Testis (tissue), 2 donors: ENCODE measurements at regions not wholly inside any gene's neighbourhood (a gene's known extent, or its start where the extent isn't known, plus 50 kb on each side); places are given as distances from the start of the nearest gene placed in this dataset.

Experiments
- DNase-seq: peaks from one replicate; pipeline ENCODE4 v3.0.0-alpha.2; 2019
- H3K27ac ChIP-seq, 2 donors: fragments of 200-600 bp; sonication (generic); one replicate each; pipeline ENCODE4 v1.5.1; 2019
- H3K27me3 ChIP-seq: fragments of 200-600 bp; sonication (generic); one replicate; pipeline ENCODE4 v1.5.1; 2019
- H3K36me3 ChIP-seq: fragments of 200-600 bp; sonication (generic); one replicate; pipeline ENCODE4 v1.5.1; 2017; ENCODE audit warnings: low read depth; ENCODE audit errors: missing control alignments
- H3K4me1 ChIP-seq: fragments of 200-600 bp; sonication (generic); one replicate; pipeline ENCODE4 v1.5.1; 2019
- H3K4me3 ChIP-seq, 2 donors: fragments of 200-600 bp; sonication (generic); one replicate each; pipeline ENCODE4 v1.5.1; 2017 to 2019
- H3K9me3 ChIP-seq: fragments of 200-600 bp; sonication (generic); one replicate; pipeline ENCODE4 v1.5.1; 2017
- POLR2A ChIP-seq: fragments of 450-650 bp; IDR thresholded peaks from one replicate; pipeline ENCODE4 v1.6.1; 2017; ENCODE audit warnings: antibody characterized with exemption, mild to moderate bottlenecking, moderate library complexity
- WGBS, 2 donors: methylation state at CpG; one replicate each; pipeline ENCODE4 v1.1.5; 2018; 5-methylcytosine and 5-hydroxymethylcytosine counted together
- intact Hi-C: fragments of 100-400 bp; cut with DNase I; formaldehyde crosslinking; loops from one replicate; pipeline ENCODE4 v1.15.1; 2023; ENCODE audit warnings: low total_unique reads
- TF ChIP-seq, protein P1 (sequence below), 3 experiments: fragments of 450-650 bp in 2 of 3; fragments of 200-600 bp in 1 of 3; sonication (generic) in 1 of 3; IDR thresholded peaks; one replicate each; pipeline ENCODE4 v1.5.1; 2016 to 2019; ENCODE audit warnings: antibody characterized with exemption in 3 of 3, mild to moderate bottlenecking in 2 of 3, moderate library complexity in 1 of 3

DNA sequence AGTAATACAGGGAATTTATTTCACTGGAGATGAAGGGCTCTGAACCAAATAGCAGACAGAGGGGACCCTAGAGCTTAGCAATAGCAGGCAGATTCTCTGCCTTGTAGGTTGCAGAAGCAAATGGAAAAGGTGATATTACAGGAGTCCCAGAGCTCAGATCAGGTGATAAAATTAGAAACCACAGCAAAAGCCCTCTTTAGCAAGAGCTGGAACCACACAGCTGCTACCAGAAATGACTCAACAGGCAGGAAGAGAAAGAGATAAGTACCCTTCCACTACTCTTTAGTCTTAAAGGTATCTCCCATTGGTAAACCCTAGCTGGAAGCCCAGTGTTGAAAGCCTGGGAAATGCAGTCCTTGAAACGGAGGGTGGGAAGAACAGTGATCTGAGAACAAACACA, 535.6 kb upstream of the GHITM start:
- no peaks in the 10 kb centered on the region for H3K9me3 ChIP-seq
- H3K27ac ChIP-seq: no peak overlapping the region
- DNase-seq: no peak
- intact Hi-C loops: no loop called here
- 71 to 80% methylated on average over 1 of the region's 1 CpG for WGBS, 2 donors
- no peak overlapping the region for H3K4me3 ChIP-seq
- no peaks in the 10 kb centered on the region for H3K36me3 ChIP-seq
- no peaks in the 10 kb centered on the region for H3K4me1 ChIP-seq
- TF ChIP-seq, protein P1, sequence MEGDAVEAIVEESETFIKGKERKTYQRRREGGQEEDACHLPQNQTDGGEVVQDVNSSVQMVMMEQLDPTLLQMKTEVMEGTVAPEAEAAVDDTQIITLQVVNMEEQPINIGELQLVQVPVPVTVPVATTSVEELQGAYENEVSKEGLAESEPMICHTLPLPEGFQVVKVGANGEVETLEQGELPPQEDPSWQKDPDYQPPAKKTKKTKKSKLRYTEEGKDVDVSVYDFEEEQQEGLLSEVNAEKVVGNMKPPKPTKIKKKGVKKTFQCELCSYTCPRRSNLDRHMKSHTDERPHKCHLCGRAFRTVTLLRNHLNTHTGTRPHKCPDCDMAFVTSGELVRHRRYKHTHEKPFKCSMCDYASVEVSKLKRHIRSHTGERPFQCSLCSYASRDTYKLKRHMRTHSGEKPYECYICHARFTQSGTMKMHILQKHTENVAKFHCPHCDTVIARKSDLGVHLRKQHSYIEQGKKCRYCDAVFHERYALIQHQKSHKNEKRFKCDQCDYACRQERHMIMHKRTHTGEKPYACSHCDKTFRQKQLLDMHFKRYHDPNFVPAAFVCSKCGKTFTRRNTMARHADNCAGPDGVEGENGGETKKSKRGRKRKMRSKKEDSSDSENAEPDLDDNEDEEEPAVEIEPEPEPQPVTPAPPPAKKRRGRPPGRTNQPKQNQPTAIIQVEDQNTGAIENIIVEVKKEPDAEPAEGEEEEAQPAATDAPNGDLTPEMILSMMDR (IDR thresholded peaks at IDR 0.05): no peak
- no peak for TF ChIP-seq POLR2A
- no peaks in the 10 kb centered on the region for H3K27me3 ChIP-seq

DNA sequence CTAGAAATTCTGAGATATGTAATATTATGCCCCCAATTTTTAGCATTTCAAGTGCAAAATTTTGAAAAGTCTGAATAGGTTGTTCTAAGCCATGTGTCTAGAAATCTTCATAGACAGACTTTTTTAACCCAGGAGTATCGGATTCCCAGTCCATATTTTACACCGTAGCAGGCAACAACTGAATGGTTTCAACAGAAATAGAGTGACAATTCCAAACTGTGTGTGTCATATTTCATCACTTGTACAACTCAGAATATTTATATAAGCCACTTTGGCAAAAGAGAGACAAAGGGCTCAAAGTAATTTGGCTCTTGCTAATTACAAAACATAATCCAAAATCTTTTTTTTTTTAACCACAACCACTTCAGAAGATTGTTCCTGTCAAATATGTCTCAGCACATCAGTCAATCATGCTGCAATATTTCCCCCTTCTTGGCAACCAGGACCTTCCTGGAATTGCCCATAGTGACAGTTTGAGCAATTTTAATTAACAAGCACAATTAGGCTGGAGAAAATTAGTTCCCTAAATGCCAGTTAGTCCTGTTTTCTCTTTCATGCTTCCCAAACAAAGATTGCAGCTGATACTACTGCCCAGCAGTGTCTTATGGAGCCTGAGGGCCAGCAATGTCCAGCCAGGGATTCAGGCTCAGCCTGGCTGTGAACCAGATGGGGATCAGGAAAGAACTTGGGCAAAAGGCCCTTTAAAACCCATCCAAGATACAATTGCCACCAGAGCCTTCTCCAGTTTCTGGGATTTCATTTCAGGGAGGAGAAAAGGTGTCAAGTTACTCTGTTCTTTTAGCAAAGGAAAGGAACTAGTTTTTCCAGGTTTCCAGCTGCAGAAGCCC, 533.3 kb upstream of the GHITM start:
- TF ChIP-seq, protein P1 (IDR thresholded peaks at IDR 0.05): no peak
- no peak for TF ChIP-seq POLR2A
- intact Hi-C loops: no loop called here

DNA sequence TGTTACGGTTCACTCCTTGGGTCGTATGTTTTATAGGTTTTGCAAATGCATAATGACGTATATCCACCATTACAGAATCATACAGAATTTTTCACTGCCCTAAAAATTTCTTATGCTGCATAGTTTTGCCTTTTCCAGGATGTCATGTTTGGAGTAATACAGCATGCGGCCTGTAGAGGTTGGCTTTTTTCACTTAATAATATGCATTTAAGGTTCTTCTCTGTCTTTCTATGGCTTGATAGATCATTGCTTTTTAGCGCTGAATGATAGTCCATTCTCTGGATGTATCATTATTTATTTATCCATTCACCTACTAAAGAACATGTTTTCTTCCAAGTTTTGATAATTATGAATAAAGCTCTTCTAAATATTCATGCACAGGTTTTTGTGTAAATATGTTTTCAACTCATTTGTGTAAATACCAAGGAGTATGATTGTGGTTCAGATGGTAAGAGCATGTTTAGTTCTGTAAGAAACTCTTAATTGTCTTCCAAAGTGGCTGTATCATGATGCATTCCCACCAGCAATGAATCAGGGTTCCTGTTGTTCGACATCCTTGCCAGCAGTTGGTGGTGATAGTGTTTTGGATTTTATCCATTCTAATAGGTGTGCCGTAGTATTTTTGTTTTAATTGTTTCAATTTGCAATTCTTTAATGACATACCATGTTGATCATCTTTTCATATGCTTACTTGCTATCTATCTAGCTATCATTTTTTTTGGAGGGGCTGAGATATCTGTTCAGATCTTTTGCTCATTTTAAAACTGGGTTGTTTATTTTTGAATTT, 531.2 kb upstream of the GHITM start:
- no peaks in the 10 kb centered on the region for H3K4me1 ChIP-seq
- TF ChIP-seq, protein P1 (IDR thresholded peaks at IDR 0.05): no peak
- TF ChIP-seq POLR2A: no peak
- intact Hi-C loops: no loop called here
- WGBS, 2 donors: 88 to 93% methylated on average over 7 of the region's 7 CpGs
- no peak overlapping the region for H3K27ac ChIP-seq
- no peaks in the 10 kb centered on the region for H3K36me3 ChIP-seq
- H3K27me3 ChIP-seq: no peaks in the 10 kb centered on the region
- no peak overlapping the region for H3K4me3 ChIP-seq
- DNase-seq: no peak
- no peaks in the 10 kb centered on the region for H3K9me3 ChIP-seq

More for the DNA sequence above, 533.3 kb upstream of the GHITM start:
- no peaks in the 10 kb centered on the region for H3K36me3 ChIP-seq
- DNase-seq: no peak
- no peak overlapping the region for H3K27ac ChIP-seq
- H3K27me3 ChIP-seq: no peaks in the 10 kb centered on the region
- H3K4me1 ChIP-seq: no peaks in the 10 kb centered on the region
- no peaks in the 10 kb centered on the region for H3K9me3 ChIP-seq
- H3K4me3 ChIP-seq: no peak overlapping the region
- 93 to 95% methylated on average over 2 of the region's 2 CpGs for WGBS, 2 donors

DNA sequence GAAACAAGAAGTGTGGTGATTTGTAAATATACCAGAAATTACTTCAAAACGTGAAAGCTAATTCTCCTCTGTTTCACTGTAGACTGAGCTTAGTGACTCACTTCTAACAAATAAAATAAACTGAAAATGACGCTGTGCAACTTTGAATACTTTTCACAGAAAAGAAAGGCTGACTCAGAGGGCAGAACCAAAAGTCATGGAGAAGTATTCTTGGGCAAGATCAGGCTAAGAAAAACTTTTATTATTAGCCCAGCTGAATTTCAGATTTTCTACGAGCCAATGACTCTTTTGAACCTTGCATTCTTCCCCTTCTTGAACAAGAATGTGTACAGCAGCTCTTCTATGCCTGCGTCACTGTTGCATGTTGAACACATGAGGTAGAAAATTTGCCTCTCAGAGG, 527.3 kb upstream of the GHITM start:
- H3K9me3 ChIP-seq: no peaks in the 10 kb centered on the region
- DNase-seq: no peak
- H3K36me3 ChIP-seq: no peaks in the 10 kb centered on the region
- intact Hi-C loops: no loop called here
- H3K4me1 ChIP-seq: no peaks in the 10 kb centered on the region
- H3K27ac ChIP-seq: no peak overlapping the region
- no peak overlapping the region for H3K4me3 ChIP-seq
- TF ChIP-seq, protein P1 (IDR thresholded peaks at IDR 0.05): no peak
- no peak for TF ChIP-seq POLR2A
- H3K27me3 ChIP-seq: no peaks in the 10 kb centered on the region
- WGBS, 2 donors: 84 to 87% methylated on average over 4 of the region's 4 CpGs
